GM12878 (cell line): ENCODE measurements at regions not wholly inside any gene's neighbourhood (a gene's known extent, or its start where the extent isn't known, plus 50 kb on each side); places are given as distances from the start of the nearest gene placed in this dataset.

Experiments used
- ATF2 ChIP-seq: IDR thresholded peaks from 2 replicates; pipeline ENCODE4 v1.6.1; 2012; ENCODE audit warnings: low read length, inconsistent platforms
- BACH1 ChIP-seq: fragments of 450-650 bp; IDR thresholded peaks from 2 replicates; pipeline ENCODE4 v1.6.1; 2017; ENCODE audit warnings: mild to moderate bottlenecking, borderline replicate concordance
- CBX5 ChIP-seq: sonication (generic); IDR thresholded peaks from 2 replicates; pipeline ENCODE4 v1.6.1; 2016; ENCODE audit warnings: low read depth, moderate library complexity, mild to moderate bottlenecking, inconsistent platforms
- CUX1 ChIP-seq: IDR thresholded peaks from 2 replicates; pipeline ENCODE4 v1.6.1; 2012; ENCODE audit warnings: improper control_type of control experiment, low read depth, low read length; ENCODE audit not compliant: insufficient replicate concordance
- JUNB ChIP-seq: IDR thresholded peaks from 2 replicates; pipeline ENCODE4 v1.6.1; 2016; ENCODE audit warnings: antibody characterized with exemption, mild to moderate bottlenecking
- NRF1 ChIP-seq: conservative IDR thresholded peaks from 2 replicates; pipeline ENCODE4 v1.6.1; 2011; ENCODE audit warnings: mild to moderate bottlenecking, low read depth, low read length, improper control_type of control experiment
- PAX5 ChIP-seq: IDR thresholded peaks from 2 replicates; pipeline ENCODE4 v1.6.1; 2011; ENCODE audit warnings: low read depth, low read length, borderline replicate concordance
- PML ChIP-seq: IDR thresholded peaks from 2 replicates; pipeline ENCODE4 v1.6.1; 2012; ENCODE audit warnings: low read length, inconsistent platforms
- POLR2AphosphoS2 ChIP-seq: IDR thresholded peaks from 2 replicates; pipeline ENCODE4 v1.6.1; 2011; ENCODE audit warnings: low read depth, mild to moderate bottlenecking, low read length, improper control_type of control experiment, moderate library complexity
- PRDM15 ChIP-seq: fragments of 450-650 bp; formaldehyde crosslinking; IDR thresholded peaks from 2 replicates; pipeline ENCODE4 v1.4.0; 2020; ENCODE audit warnings: mild to moderate bottlenecking, moderate library complexity
- RFX5 ChIP-seq: IDR thresholded peaks from 2 replicates; pipeline ENCODE4 v1.6.1; 2011; ENCODE audit warnings: low read depth, low read length, improper control_type of control experiment
- STAT1 ChIP-seq: fragments of 450-650 bp; conservative IDR thresholded peaks from 2 replicates; pipeline ENCODE4 v1.6.1; 2014; ENCODE audit warnings: antibody characterized with exemption, mild to moderate bottlenecking
- STAT3 ChIP-seq: IDR thresholded peaks from 2 replicates; pipeline ENCODE4 v1.6.1; 2011; ENCODE audit warnings: low read depth, low read length, improper control_type of control experiment
- USF2 ChIP-seq: IDR thresholded peaks from 2 replicates; pipeline ENCODE4 v1.6.1; 2011; ENCODE audit warnings: low read depth, low read length, improper control_type of control experiment, borderline replicate concordance
- ZBTB40 ChIP-seq: fragments of 450-650 bp; IDR thresholded peaks from 2 replicates; pipeline ENCODE4 v1.6.1; 2016; ENCODE audit warnings: mild to moderate bottlenecking, moderate library complexity, borderline replicate concordance

GRCh38 chrX:39969819-39970504 lies 127.8 kb downstream of the BCOR start (continued):
- no peak for TF ChIP-seq PRDM15 (CRISPR knock-in tag)
- no peak for TF ChIP-seq POLR2AphosphoS2
- no peak for TF ChIP-seq BACH1
- TF ChIP-seq CUX1 = no peak
- TF ChIP-seq NRF1 = no peak
- no peak for TF ChIP-seq RFX5
- TF ChIP-seq CBX5 = no peak
- no peak for TF ChIP-seq ZBTB40
- TF ChIP-seq JUNB = no peak
- no peak for TF ChIP-seq PAX5
- no peak for TF ChIP-seq STAT1
- no peak for TF ChIP-seq STAT3
- TF ChIP-seq PML = no peak
- TF ChIP-seq ATF2 = no peak
- TF ChIP-seq USF2 = no peak
